ENCODE measurements at regions not wholly inside any gene's neighbourhood (a gene's known extent, or its start where the extent isn't known, plus 50 kb on each side); places are given as distances from the start of the nearest gene placed in this dataset.

DNA sequence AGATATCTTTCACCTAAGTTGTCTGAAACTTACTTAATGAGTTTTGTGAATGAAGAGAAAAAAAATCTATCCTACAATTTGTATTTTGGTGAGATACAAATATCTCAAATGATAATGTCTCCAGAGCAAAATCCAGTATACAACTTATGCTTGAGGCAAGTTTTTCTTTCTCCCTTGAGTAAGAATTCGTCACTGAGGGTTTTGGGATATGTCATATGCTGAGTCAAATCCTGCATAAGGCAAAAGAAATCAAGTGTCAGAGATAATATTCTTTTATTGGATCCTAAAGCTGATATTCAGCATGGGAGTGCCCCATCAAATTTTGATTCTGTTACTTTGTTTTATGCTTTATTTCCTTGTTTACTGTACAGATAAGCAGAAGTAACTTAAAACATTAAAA is 1308.6 kb downstream of the ARAP2 start:
- H3K4me3 ChIP-seq: no peak overlapping the region
- H3K27ac ChIP-seq: no peak overlapping the region
- DNase-seq (ENCODE audit: low spot score): no peak
- TF ChIP-seq, protein P1, sequence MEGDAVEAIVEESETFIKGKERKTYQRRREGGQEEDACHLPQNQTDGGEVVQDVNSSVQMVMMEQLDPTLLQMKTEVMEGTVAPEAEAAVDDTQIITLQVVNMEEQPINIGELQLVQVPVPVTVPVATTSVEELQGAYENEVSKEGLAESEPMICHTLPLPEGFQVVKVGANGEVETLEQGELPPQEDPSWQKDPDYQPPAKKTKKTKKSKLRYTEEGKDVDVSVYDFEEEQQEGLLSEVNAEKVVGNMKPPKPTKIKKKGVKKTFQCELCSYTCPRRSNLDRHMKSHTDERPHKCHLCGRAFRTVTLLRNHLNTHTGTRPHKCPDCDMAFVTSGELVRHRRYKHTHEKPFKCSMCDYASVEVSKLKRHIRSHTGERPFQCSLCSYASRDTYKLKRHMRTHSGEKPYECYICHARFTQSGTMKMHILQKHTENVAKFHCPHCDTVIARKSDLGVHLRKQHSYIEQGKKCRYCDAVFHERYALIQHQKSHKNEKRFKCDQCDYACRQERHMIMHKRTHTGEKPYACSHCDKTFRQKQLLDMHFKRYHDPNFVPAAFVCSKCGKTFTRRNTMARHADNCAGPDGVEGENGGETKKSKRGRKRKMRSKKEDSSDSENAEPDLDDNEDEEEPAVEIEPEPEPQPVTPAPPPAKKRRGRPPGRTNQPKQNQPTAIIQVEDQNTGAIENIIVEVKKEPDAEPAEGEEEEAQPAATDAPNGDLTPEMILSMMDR (IDR thresholded peaks at IDR 0.05): no peak

DNA sequence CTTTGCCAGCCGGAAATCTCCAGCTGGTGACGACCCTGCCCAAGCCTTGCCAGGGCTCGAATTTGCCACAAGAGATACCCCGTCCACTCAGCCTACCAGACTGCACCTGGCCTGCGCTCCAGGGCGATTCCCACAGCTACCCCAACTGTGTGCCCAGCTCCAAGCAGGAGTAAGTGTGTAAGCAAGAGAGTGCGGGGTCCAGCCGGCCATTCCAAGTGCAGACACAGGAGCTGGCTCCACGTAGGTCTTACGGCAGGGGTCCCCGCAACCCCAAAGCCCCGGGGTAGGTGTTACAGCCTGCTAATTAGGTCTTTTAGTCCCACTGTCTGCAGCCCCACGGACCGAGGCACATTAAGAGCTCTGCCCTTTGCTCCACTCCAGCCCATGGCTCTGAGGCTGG is 1305.2 kb downstream of the ARAP2 start:
- TF ChIP-seq, protein P1 (IDR thresholded peaks at IDR 0.05): no peak
- no peak for DNase-seq (ENCODE audit: low spot score)
- no peak overlapping the region for H3K4me3 ChIP-seq
- no peak overlapping the region for H3K27ac ChIP-seq

DNA sequence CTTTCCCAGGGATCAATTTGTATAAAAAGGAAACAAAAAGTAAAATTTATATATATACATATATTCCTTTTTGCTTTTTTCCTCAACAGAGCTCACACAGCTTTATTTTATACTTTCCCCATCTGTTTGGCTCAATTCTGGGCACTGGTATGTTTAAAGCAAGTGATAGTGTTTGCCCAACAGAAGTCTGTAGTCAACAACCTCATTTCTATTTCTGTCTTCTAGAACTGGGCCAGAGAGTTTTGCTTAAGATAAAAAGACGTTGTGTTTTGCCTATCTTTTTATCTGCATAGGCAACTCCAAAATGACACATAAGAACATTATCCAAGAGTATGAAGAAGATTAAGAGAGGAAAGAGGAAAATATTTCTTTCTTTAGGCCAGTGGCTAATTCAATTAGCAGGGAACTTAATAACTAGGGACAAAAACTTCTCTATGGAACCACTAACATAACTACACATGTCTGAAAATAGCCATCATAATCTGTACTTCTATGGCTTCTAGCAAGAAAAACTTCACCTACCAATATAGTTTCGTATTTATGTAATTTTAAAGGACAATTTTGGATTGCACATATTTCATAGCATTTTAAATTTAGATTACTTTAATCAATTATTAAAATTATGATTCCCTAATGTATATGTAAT is 1300.5 kb downstream of the ARAP2 start:
- TF ChIP-seq, protein P1 (IDR thresholded peaks at IDR 0.05): no peak
- Histone ChIP-seq H3K27ac (no peak overlapping the region), H3K4me3 (no peak overlapping the region)
- DNase-seq (ENCODE audit: low spot score): no peak

DNA sequence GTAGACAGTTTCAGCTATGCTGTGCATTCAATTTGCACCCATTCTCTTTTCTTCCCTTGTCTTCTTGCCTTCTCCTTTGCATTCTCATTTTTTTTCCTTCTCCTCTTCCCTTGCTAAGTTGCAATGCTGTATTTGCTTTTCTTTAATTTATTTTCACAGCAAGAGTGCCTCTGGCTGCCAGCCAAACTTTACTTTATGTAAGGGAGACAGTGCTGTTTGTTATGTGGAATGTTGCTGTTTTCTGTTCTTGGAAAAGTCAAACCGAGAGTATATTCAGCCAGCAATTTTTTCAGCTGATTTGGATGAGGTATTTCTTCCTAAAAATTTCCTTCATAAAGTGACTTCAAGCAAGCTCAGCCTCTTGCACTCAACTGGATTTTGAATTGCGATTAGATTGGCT is 1293.4 kb downstream of the ARAP2 start:
- no peak for DNase-seq (ENCODE audit: low spot score)
- Histone ChIP-seq H3K4me3 (no peak overlapping the region), H3K27ac (no peak overlapping the region)
- TF ChIP-seq, protein P1 (IDR thresholded peaks at IDR 0.05): no peak

DNA sequence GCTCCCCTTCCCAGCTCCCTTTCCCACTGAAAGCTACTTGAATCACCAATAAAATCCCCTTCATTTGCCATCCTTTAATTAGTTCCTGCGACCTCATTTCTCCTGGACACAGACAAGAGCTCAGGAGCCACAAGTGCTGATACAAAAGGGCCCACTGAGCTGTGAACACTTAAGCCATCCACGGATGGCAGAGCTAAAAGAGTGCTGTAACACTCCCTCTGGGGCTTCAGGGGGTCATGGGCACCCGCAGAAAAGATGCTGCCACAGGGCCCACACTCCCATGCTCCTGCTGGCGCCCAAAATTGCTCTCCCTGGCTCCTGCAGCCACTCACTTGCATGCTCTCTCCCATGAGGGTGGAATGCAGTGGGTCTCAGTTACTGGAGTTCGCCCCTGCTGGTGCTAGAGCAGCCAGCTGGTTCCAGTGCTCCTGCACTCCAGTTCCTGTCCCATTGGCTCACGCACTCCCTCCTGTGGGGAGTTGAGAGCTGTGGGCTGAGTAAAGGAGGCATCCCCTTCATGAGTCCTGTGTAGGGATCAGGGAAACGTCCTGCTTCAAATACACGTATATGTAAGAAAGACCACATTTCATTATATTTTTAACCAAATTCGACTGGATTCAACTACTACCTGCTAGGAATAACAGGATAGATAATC is 1291.0 kb downstream of the ARAP2 start:
- H3K27ac ChIP-seq: no peak overlapping the region
- TF ChIP-seq, protein P1 (IDR thresholded peaks at IDR 0.05): no peak
- no peak overlapping the region for H3K4me3 ChIP-seq

DNA sequence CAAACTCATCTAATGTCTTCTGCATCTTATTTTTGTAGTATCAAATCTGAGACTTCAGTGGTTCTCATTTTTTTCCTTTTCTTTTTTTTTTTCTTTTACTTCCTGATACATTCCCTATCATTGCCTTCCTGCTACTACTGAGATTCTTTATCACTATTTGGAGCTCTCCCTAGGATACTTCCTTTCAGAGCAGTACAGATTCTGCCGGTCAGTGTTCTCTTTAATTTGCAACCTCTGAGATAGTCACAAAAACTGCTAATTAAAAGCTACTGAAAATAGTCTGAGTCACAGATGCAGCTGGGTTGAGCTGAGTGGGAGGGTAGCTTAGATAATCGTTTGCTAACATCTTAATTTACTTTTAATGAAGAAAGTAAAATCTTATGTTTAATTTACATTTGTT is 1279.7 kb downstream of the ARAP2 start:
- Histone ChIP-seq H3K4me3 (no peak overlapping the region), H3K27ac (no peak overlapping the region)
- TF ChIP-seq, protein P1 (IDR thresholded peaks at IDR 0.05): no peak

More for the DNA sequence above, 1291.0 kb downstream of the ARAP2 start:
- no peak for DNase-seq (ENCODE audit: low spot score)

DNA sequence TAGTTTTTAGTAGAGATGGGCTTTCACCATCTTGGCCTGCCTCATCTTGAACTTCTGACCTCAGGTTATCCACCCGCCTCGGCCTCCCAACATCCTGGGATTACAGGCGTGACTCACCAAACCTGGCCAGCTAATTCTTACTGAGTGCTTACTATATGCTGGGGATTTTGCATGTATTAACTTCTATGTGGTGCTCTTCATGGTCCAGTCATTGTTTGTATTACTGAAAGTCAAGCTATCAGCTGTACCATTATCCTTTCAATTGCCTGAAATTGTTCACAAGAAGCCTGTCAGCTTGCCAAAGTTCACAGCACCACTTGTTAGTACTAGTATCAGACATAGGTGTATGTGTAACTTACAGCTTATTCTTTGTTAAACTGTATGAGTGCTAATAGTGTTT is 1272.1 kb downstream of the ARAP2 start:
- TF ChIP-seq, protein P1 (IDR thresholded peaks at IDR 0.05): no peak

More for the DNA sequence above, 1279.7 kb downstream of the ARAP2 start:
- DNase-seq (ENCODE audit: low spot score): no peak

More for the DNA sequence above, 1272.1 kb downstream of the ARAP2 start:
- no peak overlapping the region for H3K4me3 ChIP-seq
- H3K27ac ChIP-seq: no peak overlapping the region
- no peak for DNase-seq (ENCODE audit: low spot score)
